ENCODE measurements at regions not wholly inside any gene's neighbourhood (a gene's known extent, or its start where the extent isn't known, plus 50 kb on each side); places are given as distances from the start of the nearest gene placed in this dataset.

GRCh38 chr5:56550227-56550626 is 265.1 kb upstream of the MAP3K1 start:
- TF ChIP-seq CTCF (IDR thresholded peaks at IDR 0.05; ENCODE audit: poor library complexity, severe bottlenecking): no peak
- no peak for TF ChIP-seq POLR2AphosphoS5 (IDR thresholded peaks at IDR 0.05)
- TF ChIP-seq TAF1 (IDR thresholded peaks at IDR 0.05; ENCODE audit: low read depth): no peak
- TF ChIP-seq EP300 (conservative IDR thresholded peaks at IDR 0.05; ENCODE audit: poor library complexity, severe bottlenecking): no peak
